ENCODE measurements at regions not wholly inside any gene's neighbourhood (a gene's known extent, or its start where the extent isn't known, plus 50 kb on each side); places are given as distances from the start of the nearest gene placed in this dataset.

DNA sequence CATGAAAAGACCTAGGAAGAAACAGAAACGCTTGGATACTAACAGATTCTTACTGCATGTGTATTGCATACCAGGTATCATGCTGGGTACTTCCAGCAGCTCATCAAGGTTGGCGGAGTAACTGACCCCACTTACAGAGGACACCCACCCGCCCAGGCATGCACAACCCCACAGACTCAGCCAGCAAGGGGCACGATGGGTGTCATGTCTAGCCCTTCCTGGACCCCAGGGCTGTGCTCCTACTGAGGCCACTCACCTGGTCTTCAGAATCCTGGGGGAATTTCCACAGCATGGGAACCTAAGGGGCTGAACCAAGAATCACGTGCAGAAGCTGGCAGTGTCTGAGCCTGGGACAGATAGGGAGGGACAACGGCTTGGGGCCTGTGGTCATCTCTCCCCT, 134.1 kb upstream of the ZNF32 start (continued):
- TF ChIP-seq KDM1A (IDR thresholded peaks at IDR 0.05; ENCODE audit: borderline replicate concordance, low read length) = no peak
- no peak for TF ChIP-seq ASH2L (IDR thresholded peaks at IDR 0.05; ENCODE audit: low read length)

All from H1 (cell line).